GM23338 (cell line): ENCODE measurements at regions not wholly inside any gene's neighbourhood (a gene's known extent, or its start where the extent isn't known, plus 50 kb on each side); places are given as distances from the start of the nearest gene placed in this dataset.

Source experiments
- CREB1 ChIP-seq: fragments of 250-450 bp; sonication (Bioruptor Pico); IDR thresholded peaks from 2 replicates; pipeline ENCODE4 v1.5.0; 2020; ENCODE audit warnings: low read depth, mild to moderate bottlenecking, moderate library complexity
- CTCF ChIP-seq, 2 experiments: fragments of 200-600 bp in 1 of 2; sonication (generic) in 1 of 2; conservative IDR thresholded peaks; 2 replicates each; pipeline versions ENCODE4 v1.5.1 to v1.6.1; 2016 to 2017; ENCODE audit warnings: antibody characterized with exemption in 2 of 2, low read depth in 2 of 2, mild to moderate bottlenecking in 2 of 2, moderate library complexity in 1 of 2
- ETS1 ChIP-seq: IDR thresholded peaks from 2 replicates; pipeline ENCODE4 v1.6.1; 2016; ENCODE audit warnings: antibody characterized with exemption
- EZH2 ChIP-seq: fragments of 200-600 bp; sonication (generic); IDR thresholded peaks from one replicate; pipeline ENCODE4 v1.8.0; 2017; ENCODE audit warnings: antibody characterized with exemption, mild to moderate bottlenecking, low read depth; ENCODE audit not compliant: unreplicated experiment
- EZH2phosphoT487 ChIP-seq: fragments of 200-600 bp; sonication (generic); IDR thresholded peaks from one replicate; pipeline ENCODE4 v1.8.1; 2018; ENCODE audit warnings: antibody characterized with exemption; ENCODE audit not compliant: unreplicated experiment
- POLR2AphosphoS5 ChIP-seq: IDR thresholded peaks from 2 replicates; pipeline ENCODE4 v1.6.1; 2016; ENCODE audit warnings: antibody characterized with exemption, low read depth
- REST ChIP-seq: IDR thresholded peaks from one replicate; pipeline ENCODE4 v1.6.1; 2018; ENCODE audit warnings: antibody characterized with exemption; ENCODE audit not compliant: unreplicated experiment
- STAT1 ChIP-seq: IDR thresholded peaks from one replicate; pipeline ENCODE4 v1.6.1; 2016; ENCODE audit warnings: antibody characterized with exemption; ENCODE audit not compliant: unreplicated experiment
- ZNF331 ChIP-seq: fragments of 250-450 bp; sonication (Bioruptor Pico); IDR thresholded peaks from 2 replicates; pipeline ENCODE4 v1.5.0; 2020; ENCODE audit warnings: low read depth, mild to moderate bottlenecking, moderate library complexity

GRCh38 chr5:129853588-129853987 lies 50.7 kb upstream of the CHSY3 start:
- TF ChIP-seq CTCF (conservative IDR thresholded peaks at IDR 0.05; ENCODE audit: low read depth in 2 of 2) (no peak), ZNF331 (no peak), POLR2AphosphoS5 (no peak), EZH2phosphoT487 (no peak), EZH2 (no peak), CREB1 (CRISPR knock-in tag) (no peak), ETS1 (no peak), STAT1 (no peak), REST (no peak)
